Amygdala (tissue), 56 donors: ENCODE measurements at regions not wholly inside any gene's neighbourhood (a gene's known extent, or its start where the extent isn't known, plus 50 kb on each side); places are given as distances from the start of the nearest gene placed in this dataset.
"Not testable (repeated sequence)": the region's sequence is repeated elsewhere in the genome, so short reads cannot be mapped to it uniquely, and the experiment has no call there.

Source experiments
- DNase-seq, 56 donors: peaks; one replicate each; lab custom pipeline; 2025; lab: John Stamatoyannopoulos, UW

DNA sequence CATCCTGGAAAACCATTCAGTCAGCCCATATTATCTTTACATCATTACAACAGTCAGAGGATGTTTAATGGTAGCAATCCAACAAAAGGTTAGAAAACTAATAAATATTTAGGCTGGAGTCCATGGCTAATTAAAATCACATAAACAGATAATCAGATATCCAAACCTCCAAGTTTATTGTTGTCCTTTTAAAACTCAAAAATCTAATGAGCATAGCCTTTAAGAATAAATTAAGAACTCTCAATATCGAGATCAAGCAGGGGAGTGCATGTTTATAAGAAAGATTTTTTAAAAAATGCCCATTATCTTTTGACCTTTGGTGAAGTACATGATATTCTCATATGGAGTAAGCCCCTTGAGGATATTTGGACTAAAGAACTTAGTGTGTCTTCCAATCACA is 842.9 kb upstream of the SEMA6A start:
- DNase-seq, result no peak

- DNase-seq, result no peak
Measured at GRCh38 chr5:117414926-117415325, 840.3 kb upstream of the SEMA6A start.

- DNase-seq, result no peak
Measured at GRCh38 chr5:117411701-117412100, 837.1 kb upstream of the SEMA6A start.

DNA sequence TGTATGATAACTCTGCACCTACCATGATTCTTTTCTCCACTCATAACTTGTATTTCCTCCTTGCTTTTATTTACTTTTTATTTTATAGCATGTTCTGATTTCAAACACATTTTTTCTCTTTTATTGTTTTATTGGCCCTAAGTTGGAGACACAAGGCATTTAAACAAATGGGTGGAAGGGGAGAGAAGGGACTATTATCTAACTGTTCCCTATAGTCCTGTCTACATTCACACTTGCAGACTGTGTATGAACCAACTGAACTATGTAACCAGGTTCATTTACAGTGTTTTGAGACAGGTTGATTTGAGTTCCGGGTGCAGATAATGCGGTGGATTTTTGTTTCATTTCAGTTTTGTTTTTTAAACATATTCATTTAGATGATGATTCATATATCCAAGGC is 830.6 kb upstream of the SEMA6A start:
- no peak for DNase-seq

DNA sequence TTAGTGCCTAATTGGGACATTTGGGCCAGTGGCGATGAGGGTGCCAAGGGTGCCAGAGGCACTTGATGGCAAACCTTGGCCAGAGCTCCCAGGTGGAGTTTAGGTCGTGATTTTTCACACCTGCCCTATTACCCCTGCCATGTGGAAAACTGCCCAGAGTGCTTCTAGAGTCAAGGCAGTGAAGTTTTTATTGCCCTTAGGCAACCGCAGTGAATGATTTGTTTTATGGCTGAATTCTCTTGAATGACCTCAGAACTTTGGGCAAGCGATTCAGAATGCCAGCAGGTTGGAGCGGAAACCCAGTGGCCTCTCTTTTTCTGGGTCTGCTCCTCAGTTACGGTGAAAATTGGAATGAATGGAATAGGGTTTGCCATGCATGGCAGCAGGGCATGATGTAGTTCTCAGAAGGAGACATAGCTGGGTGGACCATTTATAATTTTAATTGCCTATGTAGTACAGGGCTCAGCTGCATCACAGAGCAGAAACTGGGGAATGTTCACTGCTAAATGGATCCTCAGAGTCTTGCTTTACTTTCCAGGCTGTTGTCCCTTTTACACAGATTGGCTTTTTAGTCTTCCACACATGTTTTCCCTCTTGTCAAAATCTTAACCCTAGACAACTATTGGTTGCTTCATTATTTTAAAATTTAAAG is 820.0 kb upstream of the SEMA6A start:
- DNase-seq, result no peak

- no peak for DNase-seq
Measured at GRCh38 chr5:117393125-117393524, 818.5 kb upstream of the SEMA6A start.

DNA sequence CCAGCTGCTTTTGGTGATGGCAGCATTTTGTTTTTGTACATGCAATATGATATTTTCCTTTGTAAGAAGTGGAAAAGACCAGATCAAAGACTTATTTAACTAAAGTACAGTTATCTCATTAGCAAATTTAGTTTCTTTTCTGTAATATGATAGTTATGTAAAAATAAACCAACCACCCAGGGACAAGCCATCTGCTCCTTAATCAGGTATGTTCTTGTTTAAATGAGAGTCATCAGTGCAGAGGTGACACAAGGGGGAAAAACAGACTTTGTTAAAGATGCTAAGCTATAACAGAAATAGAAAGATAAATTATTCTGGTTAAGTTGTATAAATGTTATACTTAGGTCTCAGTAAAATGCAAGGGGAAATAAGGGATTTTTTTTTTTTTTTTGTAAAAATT is 805.7 kb upstream of the SEMA6A start:
- DNase-seq, result no peak

DNA sequence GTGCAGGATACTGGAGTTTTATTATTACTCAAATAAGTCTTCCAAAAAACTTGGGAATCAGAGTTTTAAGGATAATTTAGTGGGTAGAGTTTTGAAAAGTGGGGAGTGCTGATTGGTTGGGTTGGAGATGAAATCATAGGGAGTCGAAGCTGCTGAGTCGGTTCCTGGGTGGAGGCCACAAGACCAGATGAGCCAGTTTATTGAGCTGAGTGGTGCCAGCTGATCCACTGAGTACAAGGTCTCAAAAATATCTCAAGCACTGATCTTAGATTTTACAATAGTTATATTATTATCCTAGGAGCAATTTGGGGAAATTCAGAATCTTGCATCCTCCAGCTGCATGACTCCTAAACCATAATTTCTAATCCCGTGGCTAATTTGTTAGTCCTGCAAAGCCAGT is 804.9 kb upstream of the SEMA6A start:
- no peak for DNase-seq

- no peak for DNase-seq
Measured at GRCh38 chr5:117376748-117377147, 802.1 kb upstream of the SEMA6A start.

DNA sequence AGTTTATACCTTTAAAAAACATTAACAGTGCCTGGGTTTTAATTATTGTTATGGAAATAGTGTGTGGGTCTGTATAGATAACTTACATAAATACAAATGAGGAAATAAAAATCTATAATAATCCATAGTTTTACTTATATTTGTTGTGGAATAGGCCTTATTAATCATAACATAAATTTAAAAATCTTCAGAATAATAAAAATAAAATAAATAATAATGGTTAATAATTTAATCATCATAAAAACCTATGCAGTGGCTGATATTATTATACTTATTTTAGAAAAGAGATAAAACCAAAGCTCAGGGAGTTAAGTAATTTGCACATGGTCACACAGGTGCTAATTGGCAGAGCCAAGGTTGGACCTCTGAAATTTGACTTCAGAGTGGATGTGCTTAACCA is 785.3 kb upstream of the SEMA6A start:
- DNase-seq, result no peak

- peak in 3 of 56 donors; percentile 1 for DNase-seq
Measured at GRCh38 chr5:117357886-117358285, 783.3 kb upstream of the SEMA6A start.

- no peak for DNase-seq
Measured at GRCh38 chr5:117347280-117347679, 772.7 kb upstream of the SEMA6A start.

- DNase-seq, result not testable (repeated sequence)
Measured at GRCh38 chr5:117343726-117344125, 769.1 kb upstream of the SEMA6A start.

- no peak for DNase-seq
Measured at GRCh38 chr5:117337064-117337749, 762.6 kb upstream of the SEMA6A start.

DNA sequence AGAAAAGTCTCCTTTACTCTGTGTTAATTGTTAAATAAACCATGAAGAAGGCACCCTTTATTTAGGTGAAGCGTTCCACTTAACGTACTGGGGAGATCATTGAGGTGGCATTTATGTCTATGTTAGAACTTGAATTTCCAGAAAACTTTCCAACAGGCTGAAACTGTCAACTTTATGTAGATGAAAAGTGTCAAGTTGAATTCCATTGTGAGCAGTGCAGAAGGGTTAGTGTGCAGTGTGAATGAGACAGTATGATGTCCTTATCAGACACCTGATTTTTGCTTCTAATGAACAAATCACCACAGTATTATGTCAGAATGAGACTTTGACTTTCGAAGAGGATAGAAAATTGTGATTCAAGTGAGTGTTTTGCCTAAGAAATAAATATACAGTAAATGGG is 761.6 kb upstream of the SEMA6A start:
- no peak for DNase-seq

- no peak for DNase-seq
Measured at GRCh38 chr5:117333011-117333410, 758.4 kb upstream of the SEMA6A start.

GRCh38 chr5:117332341-117332740 is 757.7 kb upstream of the SEMA6A start:
- DNase-seq, result no peak

GRCh38 chr5:117327511-117327910 is 752.9 kb upstream of the SEMA6A start:
- DNase-seq, result no peak

- DNase-seq, result no peak
Measured at GRCh38 chr5:117326997-117327396, 752.4 kb upstream of the SEMA6A start.

DNA sequence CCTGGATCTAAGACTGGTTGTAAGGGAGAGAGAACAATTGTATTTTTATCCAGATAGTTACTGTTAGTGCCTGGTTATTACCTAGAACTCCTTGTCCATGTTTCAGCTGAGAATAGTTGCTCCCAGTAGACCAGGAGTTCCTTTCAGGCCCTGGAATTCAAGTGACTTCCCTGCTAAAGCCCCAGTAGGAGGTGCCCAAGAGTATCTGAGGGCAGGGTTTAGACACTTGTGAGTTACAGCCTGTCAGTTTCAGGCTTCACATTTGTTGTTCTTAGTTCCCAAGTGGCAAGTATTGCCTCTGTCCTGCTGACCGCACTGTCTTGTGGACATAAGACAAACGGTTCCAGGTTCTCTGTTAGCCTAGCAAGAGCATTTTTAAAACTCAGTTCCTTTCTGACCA is 743.9 kb upstream of the SEMA6A start:
- DNase-seq, result no peak

DNA sequence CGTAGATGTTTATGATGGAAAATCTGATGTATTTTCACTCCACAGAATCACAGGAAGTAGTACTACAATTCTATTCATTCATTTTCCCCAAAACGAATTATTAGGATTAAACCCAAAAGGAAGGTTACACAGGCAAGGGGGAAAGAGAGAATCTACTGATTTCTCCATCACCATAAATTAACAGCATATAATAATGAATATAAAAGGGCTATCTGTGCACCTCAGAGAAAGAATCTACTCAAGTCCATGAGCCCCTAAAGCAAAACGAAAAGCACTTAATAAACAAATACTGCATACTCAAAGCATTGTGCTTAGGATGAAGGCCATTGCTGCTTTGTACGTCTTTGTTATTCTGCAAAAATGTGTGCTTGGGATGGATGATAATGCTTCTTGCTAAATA is 740.5 kb upstream of the SEMA6A start:
- DNase-seq, result no peak

DNA sequence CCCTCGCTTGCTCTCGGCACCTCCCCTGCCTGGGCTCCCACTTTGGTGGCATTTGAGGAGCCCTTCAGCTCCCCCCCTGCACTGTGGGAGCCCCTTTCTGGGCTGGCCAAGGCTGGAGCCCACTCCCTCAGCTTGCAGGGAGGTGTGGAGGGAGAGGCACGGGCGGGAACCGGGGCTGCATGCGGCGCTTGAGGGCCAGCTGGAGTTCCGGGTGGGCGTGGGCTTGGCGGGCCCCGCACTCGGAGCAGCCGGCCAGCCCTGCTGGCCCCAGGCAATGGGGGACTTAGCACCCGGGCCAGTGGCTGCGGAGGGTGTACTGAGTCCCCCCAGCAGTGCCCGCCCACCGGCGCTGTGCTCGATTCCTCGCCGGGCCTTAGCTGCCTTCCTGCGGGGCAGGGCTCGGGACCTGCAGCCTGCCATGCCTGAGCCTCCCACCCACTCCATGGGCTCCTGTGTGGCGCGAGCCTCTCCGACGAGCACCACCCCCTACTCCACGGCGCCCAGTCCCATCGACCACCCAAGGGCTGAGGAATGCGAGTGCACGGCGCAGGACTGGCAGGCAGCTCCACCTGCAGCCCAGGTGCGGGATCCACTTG is 730.0 kb upstream of the SEMA6A start:
- not testable (repeated sequence) for DNase-seq
